ENCODE measurements at regions not wholly inside any gene's neighbourhood (a gene's known extent, or its start where the extent isn't known, plus 50 kb on each side); places are given as distances from the start of the nearest gene placed in this dataset.
A peak's percentile ranks its signal among the peaks of the same experiment; 100 is the strongest.
"Not testable (repeated sequence)": the region's sequence is repeated elsewhere in the genome, so short reads cannot be mapped to it uniquely, and the experiment has no call there.

DNA sequence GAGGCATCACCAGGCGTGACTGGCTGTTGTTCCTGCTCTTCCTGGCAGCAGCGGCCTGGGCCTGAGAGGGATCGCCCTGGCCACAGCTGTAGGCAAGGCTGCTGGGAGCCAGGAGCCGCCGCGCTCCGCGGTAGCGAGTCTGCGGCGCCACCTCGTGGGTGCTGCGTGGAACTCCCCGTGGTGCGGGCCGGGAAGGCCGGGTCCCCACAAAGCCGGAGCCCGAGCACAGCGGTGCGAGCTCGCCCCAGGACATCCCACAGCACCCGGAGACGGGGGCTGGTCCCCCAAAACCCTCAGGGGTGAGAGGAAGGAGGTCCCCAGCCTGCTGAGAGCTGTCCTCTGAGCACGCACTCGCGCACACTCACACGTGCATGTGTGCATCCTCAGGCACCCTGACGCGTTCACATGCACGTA is 320.0 kb upstream of the PLGLB1 start:
- in situ Hi-C loops (cut with HindIII; ENCODE audit: low sequenced_read_pairs); H3K4me3 ChIP-seq (ENCODE audit: low read depth, low read length): not testable (repeated sequence)
- peak; percentile 40 for TF ChIP-seq CTCF (IDR thresholded peaks at IDR 0.05; ENCODE audit: low read depth, low read length, missing control alignments)
- peak; percentile 24 for DNase-seq (ENCODE audit: low read depth)

DNA sequence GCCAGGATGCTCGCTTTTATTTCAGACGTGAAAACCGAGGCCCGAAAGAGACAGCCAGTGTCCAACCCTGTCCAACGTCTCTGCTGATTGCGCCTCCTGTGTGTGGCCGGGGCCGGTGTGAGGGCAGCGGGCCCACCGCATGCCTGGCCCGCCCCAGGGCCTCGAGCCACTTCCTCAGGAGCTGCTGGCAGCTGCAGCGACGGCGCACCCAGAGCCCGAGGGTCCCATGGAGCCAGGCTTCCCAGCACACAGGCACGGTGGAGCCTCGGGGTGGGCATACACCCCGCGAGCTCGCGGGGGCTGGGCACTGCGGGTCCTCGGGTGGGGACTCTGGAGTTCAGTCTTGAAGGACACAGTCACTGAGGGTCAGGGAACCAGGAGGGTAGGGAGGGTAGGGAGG is 320.5 kb upstream of the PLGLB1 start:
- in situ Hi-C loops (cut with HindIII; ENCODE audit: low sequenced_read_pairs); H3K4me3 ChIP-seq (ENCODE audit: low read depth, low read length); DNase-seq (ENCODE audit: low read depth): not testable (repeated sequence)

- H3K4me3 ChIP-seq (ENCODE audit: low read depth, low read length); in situ Hi-C loops (cut with HindIII; ENCODE audit: low sequenced_read_pairs); DNase-seq (ENCODE audit: low read depth): not testable (repeated sequence)
These were observed 321.7 kb upstream of the PLGLB1 start for GRCh38 chr2:87343347-87343746.

DNA sequence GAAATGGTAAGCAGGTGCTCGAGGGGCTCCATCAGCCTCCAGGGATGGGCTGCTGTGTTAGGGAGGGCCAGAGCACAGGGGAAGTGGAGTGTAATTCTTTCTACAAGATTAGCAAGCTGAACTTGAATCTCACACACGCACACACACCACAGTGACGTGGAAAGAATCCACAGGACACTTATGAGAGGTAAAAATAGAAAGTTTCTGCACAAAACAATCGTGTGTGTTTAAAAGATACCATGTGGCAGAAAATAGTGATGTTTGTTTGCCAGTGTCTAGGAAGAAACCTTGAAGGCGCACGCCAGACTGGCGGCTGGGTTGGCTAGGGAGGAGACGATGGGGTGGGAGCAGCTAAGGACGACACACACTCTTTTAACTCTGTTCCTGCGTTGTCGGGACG is 323.6 kb upstream of the PLGLB1 start:
- in situ Hi-C loops (cut with HindIII; ENCODE audit: low sequenced_read_pairs); H3K4me3 ChIP-seq (ENCODE audit: low read depth, low read length); DNase-seq (ENCODE audit: low read depth): not testable (repeated sequence)

GRCh38 chr2:87348556-87348955 is 326.9 kb upstream of the PLGLB1 start:
- DNase-seq (ENCODE audit: low read depth); H3K4me3 ChIP-seq (ENCODE audit: low read depth, low read length); in situ Hi-C loops (cut with HindIII; ENCODE audit: low sequenced_read_pairs): not testable (repeated sequence)

- H3K4me3 ChIP-seq (ENCODE audit: low read depth, low read length); in situ Hi-C loops (cut with HindIII; ENCODE audit: low sequenced_read_pairs); DNase-seq (ENCODE audit: low read depth): not testable (repeated sequence)
These were observed 327.4 kb upstream of the PLGLB1 start for GRCh38 chr2:87349006-87349405.

DNA sequence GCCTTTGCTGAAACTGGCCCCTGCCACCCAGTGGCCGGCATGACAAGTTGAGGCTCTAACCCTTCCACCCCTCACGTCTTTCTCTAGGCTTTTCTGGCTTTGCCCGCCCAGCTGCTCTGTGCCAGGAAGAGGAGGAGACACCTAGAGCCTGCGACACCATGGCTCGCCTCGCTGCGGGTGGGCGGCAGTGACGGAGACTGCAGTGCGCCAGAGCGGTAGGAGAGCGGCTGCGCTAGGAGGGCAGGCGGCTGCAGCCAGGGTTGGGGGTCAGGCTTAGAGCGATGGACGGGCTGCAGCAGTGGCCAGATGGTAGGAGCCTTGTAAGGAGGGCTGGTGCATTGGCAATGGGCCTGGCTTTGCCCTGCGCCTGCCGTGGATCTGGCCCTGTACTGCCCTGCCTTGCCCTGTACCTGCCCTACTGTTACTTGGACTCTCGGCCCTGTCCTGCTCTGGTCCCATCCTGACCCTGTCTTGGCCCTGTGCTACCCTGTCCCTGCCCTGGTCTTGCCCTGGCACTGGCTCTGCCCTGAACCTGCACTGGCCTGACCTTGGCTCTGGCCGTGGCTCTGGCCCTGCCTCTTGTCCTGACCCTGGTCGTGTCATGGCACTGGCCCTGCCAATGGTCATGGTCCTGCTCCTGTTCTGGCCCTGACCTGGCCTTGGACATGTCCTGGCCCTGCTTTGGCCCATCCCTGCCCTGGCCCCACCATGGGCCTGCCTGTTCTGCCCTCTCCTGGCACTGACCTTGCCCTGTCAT is 330.7 kb upstream of the PLGLB1 start:
- H3K4me3 ChIP-seq (ENCODE audit: low read depth, low read length); DNase-seq (ENCODE audit: low read depth); in situ Hi-C loops (cut with HindIII; ENCODE audit: low sequenced_read_pairs): not testable (repeated sequence)

DNA sequence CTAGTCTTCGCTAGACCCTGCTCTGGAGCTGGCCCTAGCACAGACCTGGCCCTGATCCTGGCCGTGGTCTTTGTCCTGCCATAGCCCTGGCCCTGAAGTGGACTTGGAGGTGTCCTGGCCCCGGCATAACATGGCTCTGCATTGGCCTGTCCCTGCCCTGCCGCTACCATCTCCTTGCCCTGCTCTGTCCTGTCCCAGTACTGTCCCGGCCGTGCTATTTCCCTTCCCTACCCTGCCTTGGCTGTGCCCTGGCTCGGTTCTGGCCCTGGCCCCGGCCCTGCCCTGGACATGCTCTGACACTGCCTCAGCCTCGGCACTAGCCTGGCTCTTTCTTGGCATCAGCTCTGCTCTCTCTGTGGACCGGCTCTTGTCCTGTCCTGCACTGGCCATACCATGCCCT is 331.8 kb upstream of the PLGLB1 start:
- H3K4me3 ChIP-seq (ENCODE audit: low read depth, low read length); in situ Hi-C loops (cut with HindIII; ENCODE audit: low sequenced_read_pairs); DNase-seq (ENCODE audit: low read depth): not testable (repeated sequence)

- in situ Hi-C loops (cut with HindIII; ENCODE audit: low sequenced_read_pairs); H3K4me3 ChIP-seq (ENCODE audit: low read depth, low read length); DNase-seq (ENCODE audit: low read depth): not testable (repeated sequence)
These were observed 332.5 kb upstream of the PLGLB1 start for GRCh38 chr2:87354102-87354501.

DNA sequence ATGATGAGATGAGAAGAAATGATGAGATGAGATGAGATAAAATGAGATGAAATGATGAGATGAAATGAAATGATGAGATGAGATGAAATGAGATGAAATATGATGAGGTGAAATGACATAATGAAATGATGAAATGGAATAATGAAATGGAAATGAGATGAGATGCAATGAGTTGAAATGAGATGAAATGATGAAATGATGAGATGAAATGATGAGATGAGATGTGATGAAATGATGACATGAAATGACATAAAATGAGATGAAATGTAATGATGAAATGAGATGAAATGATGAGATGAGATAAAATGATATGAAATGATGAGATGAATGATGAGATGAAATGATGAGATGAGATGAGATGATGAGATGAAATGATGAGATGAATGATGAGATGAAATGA is 338.6 kb upstream of the PLGLB1 start:
- H3K4me3 ChIP-seq (ENCODE audit: low read depth, low read length); DNase-seq (ENCODE audit: low read depth); in situ Hi-C loops (cut with HindIII; ENCODE audit: low sequenced_read_pairs): not testable (repeated sequence)

DNA sequence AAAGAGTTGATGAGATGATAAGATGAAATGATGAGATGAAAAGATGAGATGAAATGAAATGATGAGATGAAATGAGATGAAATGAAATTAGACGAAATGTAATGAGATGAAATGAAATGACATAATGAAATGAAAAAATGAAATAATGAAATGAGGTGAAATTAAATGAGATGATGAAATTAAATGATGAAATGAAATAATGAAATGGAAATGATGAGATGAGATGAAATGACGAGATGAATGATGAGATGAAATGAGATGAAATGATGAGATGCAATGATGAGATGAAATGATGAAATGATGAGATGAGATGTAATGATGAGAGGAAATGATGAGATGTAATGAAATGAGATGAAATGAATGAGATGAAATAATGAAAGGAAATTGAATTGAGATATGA is 339.3 kb upstream of the PLGLB1 start:
- DNase-seq (ENCODE audit: low read depth); in situ Hi-C loops (cut with HindIII; ENCODE audit: low sequenced_read_pairs); H3K4me3 ChIP-seq (ENCODE audit: low read depth, low read length): not testable (repeated sequence)

DNA sequence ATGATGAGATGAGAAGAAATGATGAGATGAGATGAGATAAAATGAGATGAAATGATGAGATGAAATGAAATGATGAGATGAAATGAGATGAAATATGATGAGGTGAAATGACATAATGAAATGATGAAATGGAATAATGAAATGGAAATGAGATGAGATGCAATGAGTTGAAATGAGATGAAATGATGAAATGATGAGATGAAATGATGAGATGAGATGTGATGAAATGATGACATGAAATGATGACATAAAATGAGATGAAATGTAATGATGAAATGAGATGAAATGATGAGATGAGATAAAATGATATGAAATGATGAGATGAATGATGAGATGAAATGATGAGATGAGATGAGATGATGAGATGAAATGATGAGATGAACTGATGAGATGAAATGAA is 340.2 kb upstream of the PLGLB1 start:
- H3K4me3 ChIP-seq (ENCODE audit: low read depth, low read length); in situ Hi-C loops (cut with HindIII; ENCODE audit: low sequenced_read_pairs); DNase-seq (ENCODE audit: low read depth): not testable (repeated sequence)

DNA sequence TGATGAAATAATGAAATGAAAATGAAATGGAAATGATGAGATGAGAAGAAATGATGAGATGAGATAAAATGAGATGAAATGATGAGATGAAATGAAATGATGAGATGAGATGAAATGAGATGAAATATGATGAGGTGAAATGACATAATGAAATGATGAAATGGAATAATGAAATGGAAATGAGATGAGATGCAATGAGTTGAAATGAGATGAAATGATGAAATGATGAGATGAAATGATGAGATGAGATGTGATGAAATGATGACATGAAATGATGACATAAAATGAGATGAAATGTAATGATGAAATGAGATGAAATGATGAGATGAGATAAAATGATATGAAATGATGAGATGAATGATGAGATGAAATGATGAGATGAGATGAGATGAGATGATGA is 342.7 kb upstream of the PLGLB1 start:
- in situ Hi-C loops (cut with HindIII; ENCODE audit: low sequenced_read_pairs); H3K4me3 ChIP-seq (ENCODE audit: low read depth, low read length); DNase-seq (ENCODE audit: low read depth): not testable (repeated sequence)

DNA sequence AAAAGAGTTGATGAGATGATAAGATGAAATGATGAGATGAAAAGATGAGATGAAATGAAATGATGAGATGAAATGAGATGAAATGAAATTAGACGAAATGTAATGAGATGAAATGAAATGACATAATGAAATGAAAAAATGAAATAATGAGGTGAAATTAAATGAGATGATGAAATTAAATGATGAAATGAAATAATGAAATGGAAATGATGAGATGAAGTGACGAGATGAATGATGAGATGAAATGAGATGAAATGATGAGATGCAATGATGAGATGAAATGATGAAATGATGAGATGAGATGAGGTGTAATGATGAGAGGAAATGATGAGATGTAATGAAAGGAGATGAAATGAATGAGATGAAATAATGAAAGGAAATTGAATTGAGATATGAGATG is 343.4 kb upstream of the PLGLB1 start:
- DNase-seq (ENCODE audit: low read depth); in situ Hi-C loops (cut with HindIII; ENCODE audit: low sequenced_read_pairs); H3K4me3 ChIP-seq (ENCODE audit: low read depth, low read length): not testable (repeated sequence)

- H3K4me3 ChIP-seq (ENCODE audit: low read depth, low read length); DNase-seq (ENCODE audit: low read depth); in situ Hi-C loops (cut with HindIII; ENCODE audit: low sequenced_read_pairs): not testable (repeated sequence)
These were observed 361.8 kb upstream of the PLGLB2 start for GRCh38 chr2:87386063-87386560.

- H3K4me3 ChIP-seq (ENCODE audit: low read depth, low read length); DNase-seq (ENCODE audit: low read depth); in situ Hi-C loops (cut with HindIII; ENCODE audit: low sequenced_read_pairs): not testable (repeated sequence)
These were observed 352.1 kb upstream of the PLGLB2 start for GRCh38 chr2:87395784-87396183.

GRCh38 chr2:87396551-87397265 is 351.2 kb upstream of the PLGLB2 start:
- DNase-seq (ENCODE audit: low read depth); H3K4me3 ChIP-seq (ENCODE audit: low read depth, low read length); in situ Hi-C loops (cut with HindIII; ENCODE audit: low sequenced_read_pairs): not testable (repeated sequence)
